Endothelial cell (in vitro differentiated cells): ENCODE measurements at regions not wholly inside any gene's neighbourhood (a gene's known extent, or its start where the extent isn't known, plus 50 kb on each side); places are given as distances from the start of the nearest gene placed in this dataset.

Experiments used
- DNase-seq: peaks from one replicate; pipeline ENCODE4 v3.0.0; 2021; ENCODE audit warnings: low spot score
- H3K27ac Mint-ChIP-seq: one replicate; pipeline ENCODE4 v1.8.0; 2021; ENCODE audit warnings: mixed read lengths, inconsistent platforms; ENCODE audit not compliant: unreplicated experiment
- H3K27me3 Mint-ChIP-seq: one replicate; pipeline ENCODE4 v1.8.0; 2021; ENCODE audit warnings: mild to moderate bottlenecking, moderate library complexity, mixed read lengths, inconsistent platforms; ENCODE audit not compliant: unreplicated experiment
- H3K36me3 Mint-ChIP-seq: one replicate; pipeline ENCODE4 v1.8.0; 2021; ENCODE audit warnings: mild to moderate bottlenecking, low read depth, mixed read lengths, inconsistent platforms; ENCODE audit not compliant: unreplicated experiment
- H3K4me1 Mint-ChIP-seq: one replicate; pipeline ENCODE4 v1.8.0; 2021; ENCODE audit warnings: mild to moderate bottlenecking, mixed read lengths, inconsistent platforms; ENCODE audit not compliant: unreplicated experiment
- H3K4me3 Mint-ChIP-seq: one replicate; pipeline ENCODE4 v1.8.0; 2021; ENCODE audit warnings: mild to moderate bottlenecking, mixed read lengths, inconsistent platforms; ENCODE audit not compliant: unreplicated experiment
- H3K9me3 Mint-ChIP-seq: one replicate; pipeline ENCODE4 v1.8.0; 2021; ENCODE audit warnings: mixed read lengths, inconsistent platforms; ENCODE audit not compliant: unreplicated experiment
- CTCF ChIP-seq: fragments of 200-600 bp; sonication (generic); IDR thresholded peaks from one replicate; pipeline ENCODE4 v1.5.0; 2021; ENCODE audit warnings: antibody characterized with exemption; ENCODE audit not compliant: unreplicated experiment

- Mint-ChIP-seq H3K4me1 (no peaks in the 10 kb centered on the region), H3K9me3 (no peaks in the 10 kb centered on the region), H3K27ac (no peak overlapping the region), H3K27me3 (peaks cover 2% of the 10 kb centered on the region), H3K36me3 (no peaks in the 10 kb centered on the region), H3K4me3 (no peak overlapping the region)
- DNase-seq: no peak
- no peak for TF ChIP-seq CTCF
Observed at GRCh38 chr14:84236290-84236689, 1293.7 kb upstream of the FLRT2 start.

DNA sequence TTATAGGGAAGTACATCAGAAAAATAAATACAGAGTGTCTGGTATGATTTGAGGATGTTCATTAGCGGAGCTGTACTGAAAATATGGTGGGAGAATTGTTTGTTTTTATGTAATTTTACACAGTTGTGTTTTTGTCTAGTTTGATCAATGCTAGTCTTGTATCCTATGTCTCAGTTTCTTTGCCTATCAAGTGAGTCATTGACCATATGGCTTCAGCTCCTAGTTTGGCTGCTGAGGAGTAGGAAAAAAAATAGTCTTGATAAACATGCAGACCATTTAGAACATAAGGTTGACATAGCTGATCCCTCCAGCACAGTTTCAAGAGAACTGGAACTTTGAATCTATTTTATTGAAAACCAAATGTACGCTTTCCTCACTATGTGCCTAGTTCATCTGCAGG, 1292.1 kb upstream of the FLRT2 start:
- no peak for DNase-seq
- H3K4me3 Mint-ChIP-seq: no peak overlapping the region
- H3K27ac Mint-ChIP-seq: no peak overlapping the region
- peaks cover 2% of the 10 kb centered on the region for H3K27me3 Mint-ChIP-seq
- TF ChIP-seq CTCF: no peak
- no peaks in the 10 kb centered on the region for H3K4me1 Mint-ChIP-seq
- no peaks in the 10 kb centered on the region for H3K9me3 Mint-ChIP-seq
- peaks cover 3% of the 10 kb centered on the region for H3K36me3 Mint-ChIP-seq

DNA sequence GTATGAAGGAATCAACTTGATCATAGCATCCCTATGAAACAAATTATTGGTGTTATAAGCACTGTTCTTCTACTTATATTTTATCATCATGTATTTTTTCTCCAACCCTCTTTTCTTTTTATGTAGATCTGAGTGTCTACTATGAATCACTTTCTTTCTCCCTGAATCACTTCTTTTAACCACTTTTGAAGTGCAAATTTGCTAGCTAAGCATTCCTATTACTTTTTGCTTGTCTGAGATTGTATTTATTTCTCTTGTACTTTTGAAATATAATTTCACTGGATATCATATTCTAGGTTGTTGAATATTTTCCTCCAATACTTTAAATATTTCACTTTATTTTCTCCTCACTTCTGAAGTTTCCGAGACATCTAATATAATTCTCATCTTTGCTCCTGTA, 1282.3 kb upstream of the FLRT2 start:
- H3K27me3 Mint-ChIP-seq: no peaks in the 10 kb centered on the region
- no peak for TF ChIP-seq CTCF
- H3K4me1 Mint-ChIP-seq: peaks cover 20% of the 10 kb centered on the region
- H3K36me3 Mint-ChIP-seq: peaks cover 9% of the 10 kb centered on the region
- no peak overlapping the region for H3K27ac Mint-ChIP-seq
- H3K9me3 Mint-ChIP-seq: no peaks in the 10 kb centered on the region
- no peak overlapping the region for H3K4me3 Mint-ChIP-seq
- no peak for DNase-seq

GRCh38 chr14:84250893-84251292, 1279.1 kb upstream of the FLRT2 start:
- H3K36me3 Mint-ChIP-seq: no peaks in the 10 kb centered on the region
- H3K4me1 Mint-ChIP-seq: peaks cover 44% of the 10 kb centered on the region
- H3K27ac Mint-ChIP-seq: peak overlapping the region; percentile 91
- peak; percentile 6 for DNase-seq
- no peak for TF ChIP-seq CTCF
- no peaks in the 10 kb centered on the region for H3K27me3 Mint-ChIP-seq
- H3K4me3 Mint-ChIP-seq: no peak overlapping the region
- H3K9me3 Mint-ChIP-seq: no peaks in the 10 kb centered on the region

DNA sequence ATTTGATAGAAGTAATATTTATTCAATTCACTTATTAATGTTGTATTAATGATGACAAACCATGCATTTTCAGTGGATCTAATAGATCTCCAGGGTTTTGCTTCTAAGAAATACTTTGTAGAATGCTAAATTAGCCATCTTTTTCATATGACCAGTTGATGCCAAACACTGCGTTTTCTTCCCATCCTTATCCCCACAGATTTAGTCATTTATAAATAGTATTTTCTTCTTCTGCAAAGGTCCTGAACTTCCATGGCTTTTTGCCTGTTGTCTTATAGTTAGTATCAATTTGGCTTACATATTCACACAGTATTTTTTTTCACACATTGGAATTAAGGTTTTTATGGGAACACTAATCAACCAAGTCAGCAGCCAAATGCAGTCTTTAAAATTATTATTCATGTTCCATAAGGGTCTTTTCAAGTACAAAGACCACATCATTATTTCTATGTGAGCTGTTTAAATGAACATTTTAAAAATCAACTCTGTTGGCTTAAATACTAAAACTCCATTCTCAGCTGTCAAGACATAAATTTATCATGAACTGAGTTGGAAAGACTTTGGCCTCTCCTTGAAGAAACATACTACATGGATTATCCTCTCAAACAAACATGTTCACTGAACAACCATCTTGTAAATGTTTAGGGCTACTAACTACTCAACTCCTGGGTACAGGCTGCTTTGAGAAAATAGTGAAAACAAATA, 1278.4 kb upstream of the FLRT2 start:
- DNase-seq: no peak
- H3K27me3 Mint-ChIP-seq: no peaks in the 10 kb centered on the region
- peaks cover 48% of the 10 kb centered on the region for H3K4me1 Mint-ChIP-seq
- TF ChIP-seq CTCF: no peak
- H3K4me3 Mint-ChIP-seq: no peak overlapping the region
- peak overlapping the region; percentile 97 for H3K27ac Mint-ChIP-seq
- H3K36me3 Mint-ChIP-seq: no peaks in the 10 kb centered on the region
- no peaks in the 10 kb centered on the region for H3K9me3 Mint-ChIP-seq
